ENCODE measurements at regions not wholly inside any gene's neighbourhood (a gene's known extent, or its start where the extent isn't known, plus 50 kb on each side); places are given as distances from the start of the nearest gene placed in this dataset.

DNA sequence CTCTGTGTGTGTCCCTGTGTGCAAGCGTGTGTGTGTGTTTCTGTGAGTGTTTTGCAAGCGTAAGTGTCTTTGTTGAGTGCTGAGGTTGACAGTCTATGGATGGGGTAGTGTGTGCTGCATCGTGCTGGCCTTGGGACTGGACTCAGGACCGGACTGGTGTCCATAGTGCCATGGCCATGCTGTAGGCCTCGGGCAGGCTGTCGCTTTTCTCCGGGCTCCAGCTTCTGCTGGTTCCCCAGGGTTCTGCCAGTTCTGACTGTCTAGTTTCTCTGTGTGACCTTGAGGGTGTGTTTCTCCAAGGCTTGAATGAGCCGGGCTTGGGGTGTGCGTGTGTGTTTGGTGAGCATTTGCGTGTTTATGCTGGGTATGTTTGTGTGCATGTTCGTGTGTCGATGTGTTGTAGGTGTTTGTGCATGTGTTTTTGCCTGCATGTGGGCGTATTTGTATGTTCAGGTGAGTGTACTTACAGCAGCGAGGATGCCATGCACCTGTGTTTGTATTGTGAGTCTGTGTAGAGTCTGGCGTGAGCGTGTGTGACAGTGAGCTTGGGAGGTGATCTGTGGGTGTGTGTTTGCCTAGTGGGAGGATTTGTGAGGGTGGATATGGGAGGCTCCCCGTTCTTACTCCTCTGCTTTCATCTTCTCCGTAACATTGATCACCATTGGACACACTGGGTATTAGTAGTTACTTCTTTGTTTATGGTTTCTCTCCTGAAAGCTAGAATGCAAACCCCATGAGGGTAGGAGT is 51.7 kb upstream of the POU3F1 start:
- TF ChIP-seq, protein P1, sequence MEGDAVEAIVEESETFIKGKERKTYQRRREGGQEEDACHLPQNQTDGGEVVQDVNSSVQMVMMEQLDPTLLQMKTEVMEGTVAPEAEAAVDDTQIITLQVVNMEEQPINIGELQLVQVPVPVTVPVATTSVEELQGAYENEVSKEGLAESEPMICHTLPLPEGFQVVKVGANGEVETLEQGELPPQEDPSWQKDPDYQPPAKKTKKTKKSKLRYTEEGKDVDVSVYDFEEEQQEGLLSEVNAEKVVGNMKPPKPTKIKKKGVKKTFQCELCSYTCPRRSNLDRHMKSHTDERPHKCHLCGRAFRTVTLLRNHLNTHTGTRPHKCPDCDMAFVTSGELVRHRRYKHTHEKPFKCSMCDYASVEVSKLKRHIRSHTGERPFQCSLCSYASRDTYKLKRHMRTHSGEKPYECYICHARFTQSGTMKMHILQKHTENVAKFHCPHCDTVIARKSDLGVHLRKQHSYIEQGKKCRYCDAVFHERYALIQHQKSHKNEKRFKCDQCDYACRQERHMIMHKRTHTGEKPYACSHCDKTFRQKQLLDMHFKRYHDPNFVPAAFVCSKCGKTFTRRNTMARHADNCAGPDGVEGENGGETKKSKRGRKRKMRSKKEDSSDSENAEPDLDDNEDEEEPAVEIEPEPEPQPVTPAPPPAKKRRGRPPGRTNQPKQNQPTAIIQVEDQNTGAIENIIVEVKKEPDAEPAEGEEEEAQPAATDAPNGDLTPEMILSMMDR (conservative IDR thresholded peaks at IDR 0.05) = no peak
- TF ChIP-seq EZH2 (IDR thresholded peaks at IDR 0.05; ENCODE audit: low read depth) = no peak

Data from PC-9 (cell line).